BJ (cell line): ENCODE measurements at regions not wholly inside any gene's neighbourhood (a gene's known extent, or its start where the extent isn't known, plus 50 kb on each side); places are given as distances from the start of the nearest gene placed in this dataset.

ENCODE experiments used
- CTCF ChIA-PET: fragments of 350-600 bp; formaldehyde crosslinking; extraction: SDS; loops from one replicate; lab custom pipeline; 2021; ENCODE audit warnings: antibody characterized with exemption, inconsistent platforms; lab: Yijun Ruan, JAX
- POLR2A ChIA-PET: fragments of 300-600 bp; sonication (Branson Sonifier 250); formaldehyde crosslinking; extraction: SDS; loops from one replicate; lab custom pipeline; 2021; ENCODE audit warnings: antibody characterized with exemption; lab: Charles Lee
- DNase-seq: peaks from one replicate; pipeline ENCODE4 v3.0.0-alpha.2; 2011; ENCODE audit warnings: low read depth
- H3K27me3 ChIP-seq: 2 replicates; pipeline ENCODE4 v1.6.0; 2011; ENCODE audit warnings: low read length; ENCODE audit not compliant: control insufficient read depth, insufficient read depth
- H3K36me3 ChIP-seq: 2 replicates; pipeline ENCODE4 v1.5.1; 2011; ENCODE audit warnings: low read length; ENCODE audit not compliant: control insufficient read depth, insufficient read depth
- H3K4me3 ChIP-seq: 2 replicates; pipeline ENCODE4 v1.5.1; 2011; ENCODE audit warnings: low read depth, mild to moderate bottlenecking, control low read depth, low read length
- TF ChIP-seq, protein P1 (sequence below): IDR thresholded peaks from 2 replicates; pipeline ENCODE4 v1.5.1; 2011; ENCODE audit warnings: low read depth, mild to moderate bottlenecking, control low read depth, inconsistent platforms, low read length, moderate library complexity; ENCODE audit not compliant: insufficient read depth

DNA sequence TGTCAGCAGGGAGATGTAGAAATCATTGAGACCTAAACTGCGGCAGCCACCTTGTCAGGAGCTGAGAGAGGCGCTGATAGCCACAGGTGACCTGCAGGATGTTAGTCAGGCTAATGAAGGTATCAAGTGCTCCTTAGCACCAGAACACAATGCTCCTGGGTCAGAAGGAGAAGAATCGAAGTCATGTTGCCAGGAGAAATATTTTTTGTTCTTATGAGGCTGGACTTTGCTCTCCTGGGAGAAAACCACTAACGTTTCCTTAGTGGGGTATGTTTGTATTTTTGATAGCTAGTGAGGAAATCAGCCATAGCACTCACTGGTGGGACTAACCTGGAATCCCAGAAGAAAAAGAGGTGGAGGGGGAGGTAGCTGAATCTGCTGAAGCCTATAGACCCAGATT is 120.9 kb upstream of the LRFN2 start:
- no peak for DNase-seq
- ChIA-PET CTCF (interaction anchor here (0.6 to 1.2 kb wide), 2 partner anchors 119 to 138 kb away, joined by 3 read pairs; no protein-coding TSS in a partner anchor), POLR2A (no interaction called here)
- TF ChIP-seq, protein P1, sequence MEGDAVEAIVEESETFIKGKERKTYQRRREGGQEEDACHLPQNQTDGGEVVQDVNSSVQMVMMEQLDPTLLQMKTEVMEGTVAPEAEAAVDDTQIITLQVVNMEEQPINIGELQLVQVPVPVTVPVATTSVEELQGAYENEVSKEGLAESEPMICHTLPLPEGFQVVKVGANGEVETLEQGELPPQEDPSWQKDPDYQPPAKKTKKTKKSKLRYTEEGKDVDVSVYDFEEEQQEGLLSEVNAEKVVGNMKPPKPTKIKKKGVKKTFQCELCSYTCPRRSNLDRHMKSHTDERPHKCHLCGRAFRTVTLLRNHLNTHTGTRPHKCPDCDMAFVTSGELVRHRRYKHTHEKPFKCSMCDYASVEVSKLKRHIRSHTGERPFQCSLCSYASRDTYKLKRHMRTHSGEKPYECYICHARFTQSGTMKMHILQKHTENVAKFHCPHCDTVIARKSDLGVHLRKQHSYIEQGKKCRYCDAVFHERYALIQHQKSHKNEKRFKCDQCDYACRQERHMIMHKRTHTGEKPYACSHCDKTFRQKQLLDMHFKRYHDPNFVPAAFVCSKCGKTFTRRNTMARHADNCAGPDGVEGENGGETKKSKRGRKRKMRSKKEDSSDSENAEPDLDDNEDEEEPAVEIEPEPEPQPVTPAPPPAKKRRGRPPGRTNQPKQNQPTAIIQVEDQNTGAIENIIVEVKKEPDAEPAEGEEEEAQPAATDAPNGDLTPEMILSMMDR: no peak
- no peak overlapping the region for H3K4me3 ChIP-seq
- H3K27me3 ChIP-seq: peaks cover 4% of the 10 kb centered on the region
- no peaks in the 10 kb centered on the region for H3K36me3 ChIP-seq

DNA sequence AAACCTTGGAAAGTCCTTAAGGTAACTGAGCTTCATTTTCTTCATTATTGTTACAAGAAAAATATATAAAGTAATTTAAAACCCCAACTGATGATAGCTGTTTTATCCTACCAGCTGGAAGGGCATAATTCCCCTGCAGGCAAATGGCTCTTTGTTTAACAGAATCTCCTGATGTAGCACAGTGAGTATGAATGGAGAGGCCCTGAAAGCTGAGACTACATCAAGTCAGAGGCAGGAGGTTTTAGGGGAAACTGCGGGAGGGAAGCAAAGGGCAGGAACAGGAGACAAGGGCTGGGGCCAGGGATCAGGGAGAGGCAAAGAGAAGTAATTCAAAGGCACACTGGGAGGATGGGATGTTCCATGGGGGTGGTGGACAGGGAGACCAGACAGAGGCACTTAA is 119.0 kb upstream of the LRFN2 start:
- Histone ChIP-seq H3K4me3 (no peak overlapping the region), H3K36me3 (no peaks in the 10 kb centered on the region), H3K27me3 (peaks cover 2% of the 10 kb centered on the region; the same call in 1 of the 2 replicates)
- no peak for DNase-seq
- TF ChIP-seq, protein P1: no peak
- ChIA-PET POLR2A (no interaction called here), CTCF (no interaction called here)

DNA sequence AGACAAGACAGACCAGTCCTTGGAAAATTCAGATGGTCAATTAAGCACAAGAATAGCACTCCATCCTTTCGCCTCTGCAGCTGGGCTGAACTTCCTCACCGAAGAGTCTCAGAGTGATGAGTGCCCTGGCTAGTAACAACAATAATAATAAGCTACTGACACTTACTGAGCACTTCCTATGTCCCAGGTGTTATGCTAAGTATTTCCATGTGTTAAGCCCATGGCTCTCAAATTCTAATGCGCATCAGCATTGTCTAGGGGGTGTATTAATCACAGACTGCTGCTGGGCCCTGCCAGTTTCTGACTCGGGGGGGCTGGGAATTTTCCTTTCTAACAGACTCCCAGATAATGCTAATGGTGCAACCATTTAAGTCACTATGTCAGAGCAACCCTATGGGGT is 118.2 kb upstream of the LRFN2 start:
- CTCF ChIA-PET: no interaction called here

DNA sequence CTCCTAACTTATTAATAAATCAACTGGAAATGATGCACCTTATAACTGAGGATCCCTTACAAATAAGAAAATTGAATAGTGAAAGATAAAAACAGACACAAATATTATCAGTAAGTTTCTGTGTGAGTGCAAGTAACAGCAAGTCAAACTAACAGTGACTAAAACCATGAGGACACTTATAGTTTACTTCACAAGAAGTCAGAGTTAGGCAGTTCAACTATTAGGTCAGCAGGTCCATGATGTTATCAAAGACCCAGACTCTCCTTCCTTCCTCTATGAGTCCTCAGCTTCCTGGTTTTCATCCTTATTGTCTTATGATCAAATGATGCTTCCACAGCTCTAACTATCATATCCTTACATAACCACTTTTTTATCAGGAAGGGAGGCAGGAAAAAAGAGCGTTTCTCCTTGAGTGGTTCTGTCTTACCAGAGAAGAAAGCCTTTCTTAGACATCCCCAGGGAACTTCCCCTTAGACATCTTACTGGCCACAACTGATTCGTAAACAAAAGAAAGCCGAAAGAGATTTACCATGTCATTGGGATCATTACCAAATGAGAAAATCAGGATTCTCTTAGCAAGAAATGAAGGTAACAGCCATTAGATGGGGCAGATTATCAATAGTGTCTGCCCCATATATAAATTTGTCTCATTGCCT is 114.3 kb upstream of the LRFN2 start:
- H3K4me3 ChIP-seq: no peak overlapping the region
- POLR2A ChIA-PET: no interaction called here

More for the DNA sequence above, 118.2 kb upstream of the LRFN2 start:
- POLR2A ChIA-PET: no interaction called here
- TF ChIP-seq, protein P1: no peak
- no peak overlapping the region for H3K4me3 ChIP-seq
- peaks cover 2% of the 10 kb centered on the region; the same call in 1 of the 2 replicates for H3K27me3 ChIP-seq
- no peak for DNase-seq
- H3K36me3 ChIP-seq: no peaks in the 10 kb centered on the region

DNA sequence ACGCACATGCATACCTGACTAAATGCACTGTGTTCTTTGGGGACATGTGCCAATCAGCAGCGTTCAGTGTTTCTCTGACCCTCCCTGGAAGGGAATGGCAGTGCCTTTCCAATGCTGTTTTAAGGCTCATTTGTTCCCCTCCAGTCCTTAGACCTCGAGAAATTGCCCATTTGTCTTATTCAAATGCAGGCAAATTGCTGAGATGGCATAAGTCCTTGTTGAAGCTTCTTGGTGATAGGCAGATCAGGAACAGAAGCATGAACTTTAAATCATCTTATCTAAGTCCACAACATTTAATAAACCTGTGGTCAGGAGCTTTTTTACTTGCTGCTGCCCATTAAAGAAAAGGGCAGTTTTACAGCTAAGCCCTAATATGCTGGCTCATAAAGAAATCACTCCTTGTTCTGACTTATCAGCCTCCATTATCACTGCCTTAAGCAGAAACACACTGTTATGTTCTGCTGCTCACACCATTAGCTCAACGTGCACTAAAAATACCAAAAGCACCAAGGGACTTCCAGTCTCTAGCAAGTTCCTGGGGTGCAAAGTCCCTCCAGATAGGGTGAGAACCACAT is 112.9 kb upstream of the LRFN2 start:
- H3K4me3 ChIP-seq: no peak overlapping the region
- CTCF ChIA-PET: no interaction called here
- H3K27me3 ChIP-seq: peaks cover 1% of the 10 kb centered on the region; the same call in 1 of the 2 replicates
- H3K36me3 ChIP-seq: no peaks in the 10 kb centered on the region
- POLR2A ChIA-PET: no interaction called here
- no peak for DNase-seq
- TF ChIP-seq, protein P1: no peak

More for the DNA sequence above, 114.3 kb upstream of the LRFN2 start:
- no peak for DNase-seq
- TF ChIP-seq, protein P1: no peak
- H3K36me3 ChIP-seq: no peaks in the 10 kb centered on the region
- CTCF ChIA-PET: interaction anchor here (1.1 kb wide), 1 partner anchor 10 kb away, joined by 3 read pairs; no protein-coding TSS in a partner anchor
- H3K27me3 ChIP-seq: peaks cover 2% of the 10 kb centered on the region; the same call in 1 of the 2 replicates
